ENCODE measurements at regions not wholly inside any gene's neighbourhood (a gene's known extent, or its start where the extent isn't known, plus 50 kb on each side); places are given as distances from the start of the nearest gene placed in this dataset.

- no peak for ATAC-seq
- DNase-seq: no peak
These were observed 235.0 kb downstream of the PMAIP1 start for GRCh38 chr18:60134806-60135205.

- ATAC-seq (no peak), DNase-seq (no peak)
These were observed 230.5 kb downstream of the PMAIP1 start for GRCh38 chr18:60130284-60130683.

GRCh38 chr18:60123031-60123430, 223.2 kb downstream of the PMAIP1 start:
- ATAC-seq (no peak), DNase-seq (no peak)

- ATAC-seq: no peak
These were observed 222.5 kb downstream of the PMAIP1 start for GRCh38 chr18:60122339-60122738.

GRCh38 chr18:60120231-60120750, 220.5 kb downstream of the PMAIP1 start:
- no peak for ATAC-seq

More at GRCh38 chr18:60122339-60122738, 222.5 kb downstream of the PMAIP1 start:
- DNase-seq: no peak

GRCh38 chr18:60117321-60117720, 217.5 kb downstream of the PMAIP1 start:
- ATAC-seq: no peak

More at GRCh38 chr18:60120231-60120750, 220.5 kb downstream of the PMAIP1 start:
- no peak for DNase-seq

GRCh38 chr18:60113396-60113795, 213.6 kb downstream of the PMAIP1 start:
- ATAC-seq (no peak), DNase-seq (no peak)

More at GRCh38 chr18:60117321-60117720, 217.5 kb downstream of the PMAIP1 start:
- DNase-seq: no peak

GRCh38 chr18:60112369-60112768, 212.6 kb downstream of the PMAIP1 start:
- no peak for DNase-seq
- no peak for ATAC-seq

GRCh38 chr18:60111525-60111924, 211.7 kb downstream of the PMAIP1 start:
- DNase-seq (no peak), ATAC-seq (no peak)

GRCh38 chr18:60110836-60111235, 211.0 kb downstream of the PMAIP1 start:
- DNase-seq (no peak), ATAC-seq (no peak)

- DNase-seq (no peak), ATAC-seq (no peak)
These were observed 201.0 kb downstream of the PMAIP1 start for GRCh38 chr18:60100778-60101177.

GRCh38 chr18:60099709-60100108, 199.9 kb downstream of the PMAIP1 start:
- ATAC-seq (no peak), DNase-seq (no peak)

GRCh38 chr18:60096428-60096827, 196.6 kb downstream of the PMAIP1 start:
- ATAC-seq: no peak
- no peak for DNase-seq

GRCh38 chr18:60092073-60092472, 192.3 kb downstream of the PMAIP1 start:
- ATAC-seq: no peak

GRCh38 chr18:60090170-60090569, 190.4 kb downstream of the PMAIP1 start:
- no peak for ATAC-seq

More at GRCh38 chr18:60092073-60092472, 192.3 kb downstream of the PMAIP1 start:
- no peak for DNase-seq

GRCh38 chr18:60082790-60083189, 183.0 kb downstream of the PMAIP1 start:
- no peak for DNase-seq

More at GRCh38 chr18:60090170-60090569, 190.4 kb downstream of the PMAIP1 start:
- no peak for DNase-seq

GRCh38 chr18:60082282-60082681, 182.5 kb downstream of the PMAIP1 start:
- no peak for ATAC-seq
- DNase-seq: no peak

More at GRCh38 chr18:60082790-60083189, 183.0 kb downstream of the PMAIP1 start:
- ATAC-seq: no peak

- no peak for DNase-seq
- ATAC-seq: no peak
These were observed 175.7 kb downstream of the PMAIP1 start for GRCh38 chr18:60075477-60075876.

- DNase-seq: no peak
- no peak for ATAC-seq
These were observed 170.8 kb downstream of the PMAIP1 start for GRCh38 chr18:60070631-60071030.

- DNase-seq (no peak), ATAC-seq (no peak)
These were observed 169.3 kb downstream of the PMAIP1 start for GRCh38 chr18:60069145-60069544.

GRCh38 chr18:60067426-60068210, 167.8 kb downstream of the PMAIP1 start:
- DNase-seq (no peak), ATAC-seq (no peak)

GRCh38 chr18:60066219-60066975, 166.6 kb downstream of the PMAIP1 start:
- ATAC-seq (no peak), DNase-seq (no peak)

- ATAC-seq: no peak
- no peak for DNase-seq
These were observed 164.5 kb downstream of the PMAIP1 start for GRCh38 chr18:60064271-60064670.

Data from stimulated activated naive CD8-positive, alpha-beta T cell treated with anti-CD3 and anti-CD28 coated beads, Interleukin-15, Interleukin-2, amounts not matched to agents 100 U/mL and 50 U/mL, for 24 hours (primary cell).